Germinal center (tissue), 1 donor: ENCODE measurements at regions not wholly inside any gene's neighbourhood (a gene's known extent, or its start where the extent isn't known, plus 50 kb on each side); places are given as distances from the start of the nearest gene placed in this dataset.
"Not testable (repeated sequence)": the region's sequence is repeated elsewhere in the genome, so short reads cannot be mapped to it uniquely, and the experiment has no call there.

Experiments
- DNase-seq: peaks from one replicate; pipeline ENCODE4 v3.0.0; 2012; ENCODE audit warnings: mixed read lengths, low spot score

- no peak for DNase-seq
These were observed 182.1 kb downstream of the DEPDC1B start for GRCh38 chr5:60517850-60518249.

- DNase-seq, result no peak
These were observed 182.8 kb downstream of the DEPDC1B start for GRCh38 chr5:60517094-60517694.

GRCh38 chr5:60516688-60517087 is 183.3 kb downstream of the DEPDC1B start:
- no peak for DNase-seq

- DNase-seq, result no peak
These were observed 185.8 kb downstream of the DEPDC1B start for GRCh38 chr5:60514152-60514551.

- no peak for DNase-seq
These were observed 187.8 kb downstream of the DEPDC1B start for GRCh38 chr5:60512117-60512516.

GRCh38 chr5:60510663-60511062 is 189.3 kb downstream of the DEPDC1B start:
- no peak for DNase-seq

GRCh38 chr5:60510049-60510448 is 189.9 kb downstream of the DEPDC1B start:
- no peak for DNase-seq

- no peak for DNase-seq
These were observed 190.4 kb downstream of the DEPDC1B start for GRCh38 chr5:60509519-60509918.

GRCh38 chr5:60507687-60508086 is 192.3 kb downstream of the DEPDC1B start:
- no peak for DNase-seq

- DNase-seq, result no peak
These were observed 194.4 kb downstream of the DEPDC1B start for GRCh38 chr5:60505373-60506171.

GRCh38 chr5:60504342-60504741 is 195.6 kb downstream of the DEPDC1B start:
- DNase-seq, result no peak

GRCh38 chr5:60503771-60504170 is 196.2 kb downstream of the DEPDC1B start:
- DNase-seq, result no peak

- no peak for DNase-seq
These were observed 202.1 kb downstream of the DEPDC1B start for GRCh38 chr5:60497706-60498500.

- DNase-seq, result no peak
These were observed 204.1 kb downstream of the DEPDC1B start for GRCh38 chr5:60495644-60496520.

GRCh38 chr5:60494635-60495034 is 205.3 kb downstream of the DEPDC1B start:
- peak; percentile 58 for DNase-seq

GRCh38 chr5:60494144-60494543 is 205.8 kb downstream of the DEPDC1B start:
- DNase-seq, result no peak

GRCh38 chr5:60493372-60493771 is 206.6 kb downstream of the DEPDC1B start:
- DNase-seq, result no peak

- no peak for DNase-seq
These were observed 207.0 kb downstream of the DEPDC1B start for GRCh38 chr5:60492958-60493357.

GRCh38 chr5:60492358-60492757 is 207.6 kb downstream of the DEPDC1B start:
- not testable (repeated sequence) for DNase-seq

- no peak for DNase-seq
These were observed 209.3 kb downstream of the DEPDC1B start for GRCh38 chr5:60490597-60491166.

GRCh38 chr5:60489856-60490255 is 210.1 kb downstream of the DEPDC1B start:
- no peak for DNase-seq

- no peak for DNase-seq
These were observed 210.6 kb downstream of the DEPDC1B start for GRCh38 chr5:60489377-60489776.
